GM12875 (cell line): ENCODE measurements at regions not wholly inside any gene's neighbourhood (a gene's known extent, or its start where the extent isn't known, plus 50 kb on each side); places are given as distances from the start of the nearest gene placed in this dataset.

ENCODE experiments used
- H3K4me3 ChIP-seq: one replicate; pipeline ENCODE4 v1.5.1; 2011; ENCODE audit warnings: low read depth, low read length, control low read depth
- TF ChIP-seq, protein P1 (sequence below): IDR thresholded peaks from 2 replicates; pipeline ENCODE4 v1.5.1; 2011; ENCODE audit warnings: low read depth, mild to moderate bottlenecking, control low read depth, inconsistent platforms, low read length, moderate library complexity, borderline replicate concordance; ENCODE audit not compliant: insufficient read depth

GRCh38 chr2:71892896-71893295 is 254.8 kb downstream of the CYP26B1 start:
- H3K4me3 ChIP-seq = no peak overlapping the region
- TF ChIP-seq, protein P1, sequence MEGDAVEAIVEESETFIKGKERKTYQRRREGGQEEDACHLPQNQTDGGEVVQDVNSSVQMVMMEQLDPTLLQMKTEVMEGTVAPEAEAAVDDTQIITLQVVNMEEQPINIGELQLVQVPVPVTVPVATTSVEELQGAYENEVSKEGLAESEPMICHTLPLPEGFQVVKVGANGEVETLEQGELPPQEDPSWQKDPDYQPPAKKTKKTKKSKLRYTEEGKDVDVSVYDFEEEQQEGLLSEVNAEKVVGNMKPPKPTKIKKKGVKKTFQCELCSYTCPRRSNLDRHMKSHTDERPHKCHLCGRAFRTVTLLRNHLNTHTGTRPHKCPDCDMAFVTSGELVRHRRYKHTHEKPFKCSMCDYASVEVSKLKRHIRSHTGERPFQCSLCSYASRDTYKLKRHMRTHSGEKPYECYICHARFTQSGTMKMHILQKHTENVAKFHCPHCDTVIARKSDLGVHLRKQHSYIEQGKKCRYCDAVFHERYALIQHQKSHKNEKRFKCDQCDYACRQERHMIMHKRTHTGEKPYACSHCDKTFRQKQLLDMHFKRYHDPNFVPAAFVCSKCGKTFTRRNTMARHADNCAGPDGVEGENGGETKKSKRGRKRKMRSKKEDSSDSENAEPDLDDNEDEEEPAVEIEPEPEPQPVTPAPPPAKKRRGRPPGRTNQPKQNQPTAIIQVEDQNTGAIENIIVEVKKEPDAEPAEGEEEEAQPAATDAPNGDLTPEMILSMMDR = no peak

DNA sequence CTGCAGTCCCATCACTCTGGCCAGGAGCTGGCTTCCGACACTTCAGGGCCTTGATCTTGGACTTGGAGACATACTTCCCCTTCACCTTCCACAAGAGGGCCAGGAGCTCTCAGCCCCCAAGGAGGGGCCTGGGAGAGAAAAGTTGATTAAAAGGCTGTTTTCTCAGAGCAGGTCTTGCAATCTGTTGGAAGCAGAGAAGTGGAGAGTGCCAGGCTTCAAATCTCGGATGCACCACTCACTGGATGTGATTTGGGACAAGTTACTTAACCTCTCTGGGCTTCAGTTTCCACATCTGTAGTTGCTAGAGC is 255.3 kb downstream of the CYP26B1 start:
- no peak overlapping the region for H3K4me3 ChIP-seq
- TF ChIP-seq, protein P1 = no peak

DNA sequence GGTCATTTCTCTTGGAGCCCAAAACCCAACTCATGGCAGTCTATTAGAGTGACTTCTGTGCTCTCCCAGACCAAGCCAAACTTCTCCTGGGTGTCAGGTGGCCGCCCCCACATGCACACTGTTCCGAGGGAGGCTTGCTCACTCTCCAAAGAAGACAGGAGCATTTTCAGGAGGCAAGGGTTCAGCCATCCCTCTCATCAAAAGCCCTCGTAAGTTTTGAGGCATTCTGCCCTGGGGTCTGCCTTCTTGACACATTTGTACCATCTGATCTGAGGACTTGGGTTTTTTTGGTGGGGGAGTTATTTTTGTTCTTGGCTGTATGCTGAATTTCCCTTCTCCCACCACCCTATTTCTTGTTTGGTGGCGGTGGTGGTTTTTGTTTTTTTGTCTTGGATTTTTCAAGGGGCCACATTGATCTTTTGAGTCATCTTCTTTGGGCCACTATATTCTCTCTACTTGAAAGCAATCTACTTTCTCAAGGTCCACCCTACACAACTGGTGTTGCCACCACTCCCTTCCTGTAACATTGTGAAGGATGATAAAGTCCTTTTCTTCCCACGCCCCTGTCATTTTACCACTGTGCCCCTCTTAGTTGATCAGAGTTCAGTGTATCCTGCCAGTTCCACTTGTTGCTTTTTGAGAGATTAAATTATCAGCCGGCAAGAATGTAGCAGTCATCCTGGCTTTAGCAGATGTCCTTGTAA is 255.8 kb downstream of the CYP26B1 start:
- TF ChIP-seq, protein P1 = no peak
- H3K4me3 ChIP-seq = no peak overlapping the region

GRCh38 chr2:71891155-71891554 is 256.5 kb downstream of the CYP26B1 start:
- no peak overlapping the region for H3K4me3 ChIP-seq
- TF ChIP-seq, protein P1 = no peak

- H3K4me3 ChIP-seq = no peak overlapping the region
- TF ChIP-seq, protein P1 = no peak
These were observed 257.6 kb downstream of the CYP26B1 start for GRCh38 chr2:71889759-71890684.

DNA sequence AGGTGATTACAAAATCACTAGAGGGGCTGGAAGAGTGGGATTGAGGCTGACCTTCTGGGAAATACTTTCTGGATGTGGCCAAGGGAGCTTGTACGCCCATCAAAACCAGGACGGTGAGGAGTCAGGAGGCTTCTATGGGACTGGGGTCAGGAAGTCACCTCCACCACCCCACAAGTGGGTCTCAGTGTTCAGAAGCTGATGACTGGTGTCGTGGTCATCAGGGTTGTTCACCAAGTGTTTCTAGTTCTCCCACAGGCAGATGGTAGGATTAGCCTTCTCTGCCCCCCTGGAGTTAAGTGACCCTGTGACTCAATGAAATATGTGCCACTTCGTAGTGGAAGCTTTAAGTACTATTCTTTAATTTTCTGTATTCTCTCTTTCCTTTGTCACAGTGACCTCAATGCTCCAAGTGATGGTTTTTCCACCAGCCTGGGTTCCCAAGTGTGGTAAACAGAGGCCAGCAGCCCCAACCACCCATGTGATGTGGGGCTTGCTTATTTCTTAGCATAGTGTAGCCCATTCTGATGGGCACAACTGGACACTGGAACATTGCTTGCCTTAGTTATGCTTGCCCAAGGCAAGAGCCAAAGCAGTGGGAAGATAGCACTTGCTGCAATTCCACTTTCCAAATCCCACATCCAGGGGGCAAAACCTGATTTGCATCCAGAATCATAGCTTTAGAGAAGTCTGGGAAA is 258.8 kb downstream of the CYP26B1 start:
- H3K4me3 ChIP-seq = no peak overlapping the region
- TF ChIP-seq, protein P1 = no peak
